Esophagus muscularis mucosa (tissue), 4 donors: ENCODE measurements at regions not wholly inside any gene's neighbourhood (a gene's known extent, or its start where the extent isn't known, plus 50 kb on each side); places are given as distances from the start of the nearest gene placed in this dataset.

Source experiments
- CTCF ChIP-seq, 3 experiments: fragments of 200-600 bp in 2 of 3; fragments of 450-650 bp in 1 of 3; sonication (generic) in 2 of 3; IDR thresholded peaks; one replicate each; pipeline ENCODE4 v1.5.1; 2017 to 2019; ENCODE audit warnings: antibody characterized with exemption in 3 of 3, mild to moderate bottlenecking in 2 of 3, moderate library complexity in 1 of 3
- EP300 ChIP-seq: sonication (generic); formaldehyde crosslinking; IDR thresholded peaks from one replicate; pipeline ENCODE4 v1.6.1; 2017; ENCODE audit warnings: antibody characterized with exemption
- POLR2A ChIP-seq: fragments of 450-650 bp; IDR thresholded peaks from one replicate; pipeline ENCODE4 v1.6.1; 2017; ENCODE audit warnings: antibody characterized with exemption, moderate library complexity, mild to moderate bottlenecking, low read depth
- POLR2AphosphoS5 ChIP-seq, 2 donors: sonication (generic); formaldehyde crosslinking; IDR thresholded peaks; one replicate each; pipeline ENCODE4 v1.6.1; 2017; ENCODE audit warnings: antibody characterized with exemption in 2 of 2

DNA sequence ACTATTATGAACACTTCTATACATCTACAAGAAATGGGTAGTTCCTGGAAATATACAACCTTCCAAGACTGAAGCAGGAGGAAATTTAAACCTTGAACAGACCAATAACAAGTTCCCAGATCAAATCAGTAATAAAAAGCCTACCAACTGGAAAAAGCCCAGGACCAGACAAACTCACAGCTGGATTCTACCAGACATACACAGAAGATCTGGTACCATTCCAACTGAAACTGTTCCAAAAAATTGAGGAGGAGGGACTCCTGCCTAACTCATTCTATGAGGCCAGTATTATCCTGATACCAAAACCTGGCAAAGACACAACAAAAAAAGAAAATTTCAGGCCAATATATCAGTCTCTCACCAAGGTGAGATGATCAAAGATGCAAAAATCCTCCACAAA, 189.4 kb downstream of the RPS29 start:
- TF ChIP-seq POLR2AphosphoS5 (IDR thresholded peaks at IDR 0.05) (no peak), EP300 (no peak), CTCF (IDR thresholded peaks at IDR 0.05) (no peak), POLR2A (no peak)
